ENCODE measurements at regions not wholly inside any gene's neighbourhood (a gene's known extent, or its start where the extent isn't known, plus 50 kb on each side); places are given as distances from the start of the nearest gene placed in this dataset.
"Not testable (repeated sequence)": the region's sequence is repeated elsewhere in the genome, so short reads cannot be mapped to it uniquely, and the experiment has no call there.

DNA sequence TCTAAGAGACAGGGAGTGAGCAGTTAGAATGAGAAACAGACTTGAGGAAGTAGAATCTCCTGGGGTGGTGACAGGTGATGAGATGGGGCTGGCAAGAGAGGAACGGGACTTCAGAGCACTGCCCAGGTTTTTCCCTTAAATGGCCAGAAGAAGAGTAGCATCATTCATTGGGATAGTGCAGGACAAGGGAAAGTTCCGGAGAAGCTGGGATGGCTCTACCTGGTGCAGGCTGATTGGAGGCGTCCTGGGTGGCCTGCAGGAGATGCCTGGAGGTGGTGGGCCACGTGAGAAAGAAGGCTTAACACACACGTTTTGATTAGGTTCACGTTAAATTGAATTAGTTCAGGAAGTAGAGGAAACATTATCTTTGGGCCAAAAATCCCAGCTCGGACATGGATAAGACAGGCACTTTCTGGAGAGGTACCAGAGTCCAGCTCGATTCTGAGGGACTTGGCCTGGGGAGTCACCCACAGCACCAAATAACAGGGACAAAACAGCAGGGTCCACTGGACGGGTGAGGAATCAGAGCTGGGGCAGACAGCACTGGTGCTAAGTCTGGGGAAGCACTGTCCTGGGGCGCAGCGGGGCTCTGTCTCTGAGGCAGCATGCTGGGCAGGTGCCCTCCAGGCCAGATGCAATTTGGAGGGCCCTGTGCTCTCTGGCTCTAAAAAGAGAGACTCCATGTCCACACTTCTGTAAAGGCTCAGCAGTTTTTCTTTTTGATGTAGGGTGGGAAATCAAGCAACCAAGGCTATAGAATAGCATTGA lies 512.3 kb upstream of the RAB6C start:
- no peak for DNase-seq

DNA sequence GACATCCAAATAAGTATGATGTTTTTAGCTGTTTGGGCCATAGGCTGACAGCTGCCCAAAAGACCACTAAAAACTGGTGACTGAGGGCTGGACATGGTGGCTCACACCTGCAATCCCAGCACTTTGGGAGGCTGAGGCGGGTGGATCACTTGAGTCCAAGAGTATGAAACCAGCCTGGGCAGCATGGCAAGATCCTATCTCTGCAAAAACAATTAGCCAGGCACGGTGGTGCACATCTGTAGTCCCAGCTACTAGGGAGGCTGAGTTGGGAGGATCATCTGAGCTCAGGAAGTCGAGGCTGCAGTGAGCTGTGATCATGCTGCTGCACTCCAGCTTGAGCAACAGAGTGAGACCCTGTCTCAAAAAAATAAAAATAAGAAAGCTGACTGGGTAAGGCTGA lies 511.5 kb upstream of the RAB6C start:
- no peak for DNase-seq

DNA sequence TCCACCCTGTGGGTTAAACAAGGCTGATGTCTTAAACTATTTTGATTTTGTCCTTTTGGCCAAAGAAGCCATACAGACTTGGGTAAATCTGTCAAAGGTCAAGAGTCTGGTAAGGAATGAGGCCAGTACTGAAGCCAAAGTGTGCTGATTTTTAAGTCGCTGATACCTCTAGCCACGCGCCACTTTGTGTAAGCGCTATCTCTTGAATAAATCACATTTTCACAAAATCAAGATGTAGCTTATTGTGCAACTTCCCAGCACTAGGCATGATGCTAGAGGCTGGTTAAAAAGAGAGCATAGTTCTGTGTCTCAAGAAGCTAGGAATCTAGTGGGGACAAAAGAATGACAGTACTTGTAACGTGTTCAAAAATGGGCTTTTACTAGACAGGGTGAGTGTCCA lies 510.6 kb upstream of the RAB6C start:
- no peak for DNase-seq

DNA sequence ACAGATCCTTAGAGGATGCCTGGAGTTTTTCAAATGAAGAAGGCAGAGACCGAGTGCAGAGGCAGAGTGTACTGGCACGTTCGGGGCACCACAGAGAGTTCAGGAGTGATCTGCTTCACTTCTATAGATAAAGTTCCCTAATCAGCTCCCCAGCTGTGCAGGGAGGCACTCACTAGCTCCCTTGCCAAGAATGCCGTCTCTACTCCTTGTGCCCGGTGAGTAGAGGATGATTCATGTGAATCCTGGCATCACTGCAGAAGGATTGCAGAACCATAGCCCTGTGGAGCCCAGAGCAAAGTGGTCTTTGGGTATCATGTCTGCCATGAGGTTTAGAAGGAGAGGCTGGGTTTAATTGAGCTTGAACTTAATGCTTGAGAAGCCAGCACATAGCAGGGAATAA lies 510.1 kb upstream of the RAB6C start:
- DNase-seq: no peak

DNA sequence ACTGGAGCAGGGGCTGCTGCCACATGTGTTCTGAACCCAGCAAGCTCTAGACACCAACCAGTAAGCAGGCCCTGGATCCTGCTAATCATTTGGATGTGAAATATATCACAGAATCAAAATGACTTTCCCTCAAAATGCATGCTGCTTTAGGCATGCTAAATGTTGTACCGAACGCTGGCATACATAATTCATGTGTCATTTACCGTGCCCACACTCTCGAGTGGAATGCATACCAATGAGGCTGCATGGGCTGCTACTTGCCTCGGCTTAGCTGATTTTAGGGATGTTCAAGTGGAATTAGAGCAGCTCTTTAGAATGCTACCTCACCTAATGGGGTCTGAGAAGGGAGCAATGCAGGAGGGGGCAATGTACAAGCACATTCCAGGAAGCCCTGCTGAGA lies 509.6 kb upstream of the RAB6C start:
- no peak for DNase-seq

DNA sequence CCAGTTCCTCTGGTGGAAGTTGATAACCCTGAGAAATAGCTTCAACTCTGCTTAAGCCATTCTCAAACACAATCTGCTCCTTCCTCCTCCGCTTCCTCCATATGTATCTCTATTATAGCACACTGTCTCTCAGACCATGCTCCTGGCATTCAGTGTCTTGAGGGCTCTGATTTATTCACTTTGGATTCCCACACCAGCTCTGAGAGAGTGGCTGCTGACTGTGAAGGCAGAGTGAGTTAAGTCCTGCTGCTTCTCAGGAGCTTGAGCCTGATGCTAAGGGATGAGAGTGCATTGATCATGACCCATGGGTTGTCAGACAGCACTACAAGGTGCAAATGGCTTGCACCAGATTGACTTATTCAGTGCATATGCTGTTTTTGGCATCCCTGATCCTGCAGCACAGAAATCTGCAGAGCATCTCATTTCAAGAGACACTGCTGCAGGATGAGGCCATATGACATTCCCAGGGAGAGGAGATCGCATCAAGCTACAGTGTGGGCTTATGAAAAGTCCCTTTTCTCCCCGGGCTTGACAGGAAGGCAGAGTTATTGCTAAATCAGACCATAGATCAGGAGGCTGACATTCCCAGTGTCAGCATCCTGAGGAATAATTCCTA lies 500.5 kb upstream of the RAB6C start:
- DNase-seq: no peak

DNA sequence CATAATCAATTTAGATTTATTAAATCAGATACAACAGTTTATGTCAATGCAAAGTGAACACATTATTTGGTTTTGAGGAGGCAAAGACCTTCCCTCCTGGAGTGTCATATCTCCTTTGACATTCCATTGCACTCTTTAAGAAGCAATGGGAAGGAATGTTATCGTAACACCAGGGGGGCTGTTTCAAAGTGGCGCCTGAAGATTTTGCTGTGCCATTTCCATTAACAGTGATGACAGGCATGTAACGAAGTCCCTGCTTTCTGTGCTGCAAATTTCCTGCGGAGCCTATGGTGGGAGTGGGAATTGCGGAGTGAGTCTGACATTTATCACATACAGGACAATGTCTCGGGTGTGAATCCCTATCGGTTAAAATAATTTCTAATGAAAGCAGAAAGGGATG lies 499.6 kb upstream of the RAB6C start:
- no peak for DNase-seq

DNA sequence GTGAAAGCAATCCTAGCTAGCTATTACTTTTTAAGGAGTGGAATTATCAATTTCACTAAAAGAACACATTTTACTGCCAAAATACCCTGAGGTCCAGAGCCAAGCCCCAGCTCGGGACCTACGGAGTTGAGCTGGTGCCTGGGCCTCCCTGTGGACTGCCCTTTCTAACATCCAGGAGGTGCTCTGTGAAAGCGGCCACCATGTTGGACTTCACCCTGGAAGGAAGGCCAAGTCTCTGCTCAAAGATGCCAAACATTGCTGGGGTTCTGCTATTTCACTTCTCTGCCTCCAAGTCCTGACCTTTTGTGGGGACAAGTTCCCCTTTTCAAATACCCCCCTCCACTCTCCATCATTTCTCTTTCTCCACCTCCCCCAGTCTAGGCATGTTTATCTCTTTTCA lies 498.7 kb upstream of the RAB6C start:
- DNase-seq: no peak

DNA sequence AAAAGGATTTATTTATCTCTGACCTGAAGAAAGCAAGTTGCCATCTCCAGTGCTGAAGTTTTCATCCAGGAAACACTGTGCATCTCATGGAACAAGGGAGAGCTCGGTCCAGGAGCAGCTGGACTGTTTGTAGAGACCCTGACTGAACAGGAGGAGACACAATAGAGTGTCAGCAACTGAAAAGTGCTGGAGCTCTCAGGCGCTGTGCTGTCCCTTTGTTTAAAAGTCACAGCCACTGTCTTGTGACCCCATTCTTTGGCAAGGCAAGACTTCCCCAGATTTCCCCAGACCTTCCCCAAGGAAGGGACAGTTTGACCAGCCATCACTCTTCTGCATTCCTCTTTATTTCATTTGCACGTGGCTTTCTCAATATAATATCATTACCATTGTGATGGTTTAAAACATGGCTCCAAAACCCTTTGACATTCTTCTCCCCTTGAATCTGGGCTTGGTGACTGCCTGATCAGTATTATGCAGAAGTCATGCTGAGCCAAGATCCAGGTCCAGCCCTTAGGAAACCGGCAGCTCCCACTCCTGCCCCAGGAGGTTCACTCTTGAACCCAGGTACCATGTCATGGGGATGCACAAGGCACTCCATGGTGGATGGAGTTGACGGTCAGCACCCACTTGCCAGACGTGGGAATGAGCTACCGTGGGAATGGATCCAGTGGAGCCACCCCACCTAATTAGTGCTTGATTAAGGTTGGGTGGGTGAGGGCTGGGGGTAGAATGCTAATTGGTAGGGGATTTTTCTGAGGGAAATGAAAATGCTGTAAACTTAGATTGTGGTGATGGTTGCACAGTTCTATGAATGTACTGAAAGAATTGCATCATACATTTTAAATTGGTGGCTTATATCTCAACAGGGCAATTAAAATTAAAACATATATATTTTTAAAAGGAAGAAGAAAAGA lies 497.9 kb upstream of the RAB6C start:
- DNase-seq: no peak

DNA sequence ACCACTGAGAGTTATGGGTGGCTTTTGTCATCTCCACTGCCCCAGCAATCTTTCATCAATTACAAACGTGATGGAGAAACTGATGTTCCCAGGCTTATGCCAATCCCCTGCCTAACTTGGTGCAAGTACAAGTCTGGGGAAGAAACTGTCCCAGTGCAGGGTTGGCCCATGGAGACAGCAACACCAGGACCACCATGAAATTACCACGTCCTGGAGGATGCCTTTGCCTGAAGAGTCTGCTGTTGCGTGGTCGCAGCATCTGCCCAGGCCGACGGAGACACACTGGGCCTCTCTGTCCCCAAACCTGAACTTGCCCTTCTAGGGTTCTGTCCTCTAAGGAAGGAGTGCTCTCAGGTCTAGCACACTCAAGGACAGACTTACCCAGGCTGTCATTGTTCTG lies 496.8 kb upstream of the RAB6C start:
- no peak for DNase-seq

DNA sequence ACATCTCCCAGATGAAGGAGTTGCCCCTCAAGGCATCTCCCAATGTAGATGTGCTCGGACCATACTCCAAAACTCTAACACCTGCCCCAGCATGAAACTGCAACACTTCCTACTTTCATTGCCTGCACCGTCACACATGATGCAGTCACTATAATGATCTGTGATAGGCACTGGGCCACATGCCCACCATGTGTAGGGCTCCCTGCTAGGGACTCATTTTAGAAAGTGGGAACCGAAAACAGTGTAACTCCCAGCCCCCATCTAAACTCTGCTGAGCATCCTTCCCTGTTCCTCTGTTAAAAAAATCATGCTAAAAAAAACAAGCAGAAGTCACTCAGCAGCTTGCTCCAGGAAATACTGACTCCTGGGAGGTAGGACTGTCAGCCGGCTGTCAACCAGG lies 496.1 kb upstream of the RAB6C start:
- no peak for DNase-seq

DNA sequence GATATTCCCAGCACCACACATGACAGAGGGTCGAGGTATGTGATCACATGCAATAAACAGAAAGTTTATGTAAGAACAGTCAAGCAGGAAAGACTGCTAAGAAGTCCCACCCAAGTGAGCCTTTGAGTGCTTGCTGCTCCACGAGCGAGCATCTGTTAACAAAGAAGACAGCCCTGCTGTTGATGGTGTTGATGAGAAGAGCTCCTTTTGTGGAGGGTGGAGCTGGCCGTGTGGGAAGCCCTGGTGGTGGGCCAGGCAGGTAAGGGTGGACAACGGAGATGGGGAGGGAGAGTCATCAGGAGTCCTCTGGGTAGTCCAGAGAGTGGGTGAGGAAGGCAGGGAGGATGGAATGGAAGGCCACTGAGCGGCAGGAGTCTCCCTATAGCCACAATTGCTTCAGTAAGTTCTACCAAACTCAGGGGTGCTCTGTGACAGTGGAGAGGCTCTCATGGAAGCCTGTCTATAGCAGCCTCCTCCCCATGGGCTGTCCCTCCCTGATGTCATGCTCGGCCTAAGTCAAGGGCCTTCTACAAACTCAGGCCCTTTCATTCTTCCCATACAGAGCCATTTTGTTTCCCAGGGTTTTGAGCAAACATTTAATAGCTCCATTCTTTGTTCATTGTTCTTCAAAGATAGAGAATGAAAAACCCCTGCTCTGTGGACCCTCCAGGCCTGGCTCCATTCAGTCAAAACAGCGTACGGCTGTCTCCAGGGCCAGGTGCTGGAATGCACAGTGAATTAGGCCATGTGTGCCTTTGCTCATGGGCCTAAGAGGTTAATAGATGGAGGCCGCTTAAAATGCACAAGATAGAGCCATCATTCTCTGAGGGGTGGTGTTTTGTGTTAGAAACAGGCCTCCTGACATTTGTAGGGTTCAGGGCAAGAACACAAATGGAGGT lies 494.2 kb upstream of the RAB6C start:
- DNase-seq: no peak

DNA sequence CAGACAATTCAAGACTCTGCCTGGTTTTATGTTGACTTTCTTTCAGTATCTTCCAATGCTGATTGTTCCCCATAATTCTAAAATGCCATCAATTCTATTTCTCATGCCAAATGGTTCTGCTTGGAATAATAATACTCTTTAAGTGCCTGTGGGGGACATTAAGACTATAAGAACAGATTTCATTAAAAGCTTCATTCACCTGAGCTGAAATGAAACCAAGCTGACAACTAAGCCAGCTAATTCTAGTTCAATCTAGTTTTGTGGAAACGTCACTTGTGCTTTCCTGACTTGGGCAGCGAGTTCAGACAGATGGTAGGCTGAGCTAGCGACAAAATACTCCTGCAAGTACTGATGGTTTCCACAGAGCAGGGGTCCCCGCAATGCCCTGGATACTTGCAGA lies 491.1 kb upstream of the RAB6C start:
- no peak for DNase-seq

DNA sequence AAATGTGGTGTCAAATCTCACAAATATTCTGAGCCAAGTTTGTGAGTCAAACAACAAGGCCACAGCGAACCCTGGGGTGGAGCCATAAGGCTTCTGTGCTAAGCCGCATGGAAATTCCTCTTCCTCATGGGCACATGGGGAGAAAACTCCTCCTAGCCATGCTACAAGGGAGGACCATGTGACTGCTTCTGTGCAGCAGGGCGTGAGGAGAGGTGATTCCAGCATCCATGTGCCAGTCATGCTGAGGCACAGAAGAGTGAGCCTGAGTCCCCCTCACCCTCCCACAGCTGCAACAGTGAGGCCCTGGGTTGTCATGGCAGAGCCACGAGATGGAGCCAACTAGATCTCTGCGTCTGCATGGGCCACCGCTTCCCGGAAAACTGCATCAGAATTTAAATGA lies 488.8 kb upstream of the RAB6C start:
- DNase-seq: no peak

DNA sequence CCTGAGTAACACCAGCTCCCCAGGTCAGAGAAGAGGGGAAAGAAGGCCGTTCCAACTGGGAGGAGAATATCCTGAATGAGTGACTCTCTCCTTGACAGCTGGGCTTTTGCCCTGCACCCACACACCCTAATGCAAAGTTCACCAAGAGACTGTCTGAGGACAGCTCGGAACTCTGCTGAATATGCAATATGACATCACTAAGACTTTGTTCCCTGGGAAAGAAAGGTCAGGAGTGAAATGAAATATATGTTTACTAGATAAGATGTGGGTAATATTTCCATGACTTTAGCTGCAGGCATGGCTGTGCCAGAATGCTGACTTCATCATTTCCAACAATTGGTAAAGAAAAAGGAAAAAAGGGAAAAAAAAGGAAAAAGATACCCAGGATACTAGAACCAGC lies 488.2 kb upstream of the RAB6C start:
- DNase-seq: no peak

DNA sequence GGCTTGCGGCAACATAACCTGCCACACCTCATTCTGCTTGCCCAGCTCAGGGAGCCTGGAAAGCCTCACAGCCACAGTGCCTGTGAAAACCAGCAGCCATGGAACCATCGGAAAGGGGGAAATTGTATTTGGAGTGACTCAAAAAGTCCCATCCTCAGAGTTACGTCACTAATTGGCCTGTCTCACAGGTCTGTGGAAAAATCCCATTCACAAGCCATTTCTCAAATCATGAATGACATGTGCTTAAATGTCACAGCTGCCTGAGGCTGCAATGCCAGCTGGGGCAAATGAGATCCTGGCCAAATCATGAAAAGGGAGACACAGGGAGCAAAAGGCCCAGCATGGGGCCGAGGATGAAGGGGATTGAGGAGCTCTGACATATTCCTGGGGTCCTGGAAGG lies 486.9 kb upstream of the RAB6C start:
- no peak for DNase-seq

DNA sequence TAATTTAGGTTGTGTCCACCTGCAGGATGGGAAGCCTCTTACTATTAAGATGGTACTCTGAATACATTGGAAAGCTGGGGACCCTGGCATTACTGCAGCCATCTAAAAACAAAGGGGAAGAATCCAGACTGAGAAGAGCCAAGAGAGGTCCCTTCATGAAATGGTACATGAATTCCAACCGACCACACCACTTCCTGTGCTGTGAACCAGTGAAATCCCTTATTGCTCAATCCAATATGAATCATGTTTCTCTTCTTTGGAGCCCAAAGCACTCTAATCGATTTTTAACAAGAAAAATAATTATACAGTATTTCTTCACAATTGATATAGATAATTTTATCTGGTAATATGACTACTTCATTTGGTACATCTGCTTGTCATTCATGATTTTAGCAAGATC lies 479.7 kb upstream of the RAB6C start:
- no peak for DNase-seq

DNA sequence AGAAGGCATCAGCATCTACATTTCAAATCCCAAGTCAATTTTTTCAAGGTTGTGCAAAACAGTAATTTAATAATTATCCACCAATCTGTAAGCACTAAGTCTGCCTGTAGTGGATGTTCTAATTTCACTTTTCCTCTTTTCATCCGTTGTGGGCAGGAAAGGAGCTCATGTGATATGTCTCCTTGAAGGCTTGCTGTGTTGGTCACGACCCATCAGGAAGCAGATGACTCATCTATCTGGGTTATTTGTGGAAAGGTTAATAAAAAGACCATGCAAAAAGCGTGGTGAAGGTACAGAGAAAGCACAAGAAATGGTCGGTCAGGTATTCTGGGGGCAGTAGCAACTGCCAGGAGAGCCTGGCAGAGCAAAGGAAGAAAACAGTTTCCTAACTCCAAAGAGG lies 476.7 kb upstream of the RAB6C start:
- DNase-seq: no peak

DNA sequence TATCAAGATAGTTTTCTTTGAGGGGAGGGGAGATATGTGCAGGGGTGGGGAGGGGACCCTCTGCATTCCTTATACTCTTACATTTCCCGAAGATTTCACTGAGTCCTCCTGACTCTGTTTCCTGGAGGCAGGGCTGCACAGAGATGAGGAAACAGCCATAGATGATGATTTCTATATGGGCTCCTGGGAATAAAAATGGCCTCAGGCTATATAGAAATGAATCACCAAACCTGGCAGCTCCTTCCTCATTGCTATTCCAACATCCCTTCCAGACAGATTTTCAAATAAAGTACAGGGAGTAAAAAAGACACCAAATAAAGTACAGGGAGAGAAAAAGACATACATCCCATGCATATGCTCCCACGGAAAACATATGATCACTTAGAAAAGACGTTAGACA lies 474.8 kb upstream of the RAB6C start:
- DNase-seq: no peak

DNA sequence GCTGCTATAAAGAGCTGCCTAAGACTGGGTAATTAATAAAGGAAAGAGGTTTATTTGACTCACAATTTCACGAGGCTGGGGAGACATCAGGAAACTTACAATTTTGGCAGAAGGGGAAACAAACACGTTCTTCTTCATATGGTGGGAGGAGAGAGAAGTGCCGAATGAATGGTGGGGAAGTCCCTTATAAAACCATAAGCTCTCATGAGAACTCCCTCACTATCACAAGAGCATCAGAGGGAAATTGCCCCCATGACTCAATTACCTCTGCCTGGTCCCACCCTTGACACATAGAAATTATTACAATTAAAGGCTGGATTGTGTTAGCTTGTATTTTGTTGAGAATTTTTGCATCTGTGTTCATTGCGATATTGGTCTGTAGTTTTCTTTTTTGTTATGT lies 460.5 kb upstream of the RAB6C start:
- no peak for DNase-seq

DNA sequence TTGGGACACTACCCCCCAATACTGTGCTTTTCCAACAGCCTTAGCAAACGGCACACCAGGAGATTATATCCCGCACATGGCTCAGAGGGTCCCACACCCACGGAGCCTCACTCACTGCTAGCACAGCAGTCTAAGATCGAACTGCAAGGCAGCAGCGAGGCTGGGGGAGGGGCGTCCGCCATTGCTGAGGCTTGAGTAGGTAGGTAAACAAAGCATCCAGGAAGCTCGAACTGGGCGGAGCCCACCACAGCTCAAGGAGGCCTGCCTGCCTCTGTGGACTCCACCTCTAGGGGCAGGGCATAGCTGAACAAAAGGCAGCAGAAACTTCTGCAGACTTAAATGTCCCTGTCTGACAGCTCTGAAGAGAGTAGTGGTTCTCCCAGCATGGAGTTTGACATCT lies 447.3 kb upstream of the RAB6C start:
- DNase-seq: not testable (repeated sequence)

DNA sequence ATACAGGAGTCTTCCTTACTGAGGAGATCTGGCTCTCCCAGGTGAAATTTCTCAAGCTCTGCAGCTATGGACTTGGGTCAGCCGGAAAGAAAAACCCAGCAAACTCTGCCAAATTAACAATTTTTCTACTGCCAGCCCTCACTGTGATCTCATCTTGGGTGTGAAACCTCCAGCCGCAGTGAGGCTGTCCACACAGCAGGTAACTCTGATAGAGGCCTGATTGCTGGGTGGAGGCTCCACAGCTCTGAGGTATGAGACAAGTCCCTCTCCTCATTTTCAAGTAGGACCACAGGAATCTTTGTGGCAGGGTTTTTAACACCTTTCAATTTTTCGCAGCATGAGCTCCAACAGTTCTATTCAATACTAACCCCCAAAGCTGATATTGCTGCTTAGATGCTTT lies 430.6 kb upstream of the RAB6C start:
- DNase-seq: no peak

DNA sequence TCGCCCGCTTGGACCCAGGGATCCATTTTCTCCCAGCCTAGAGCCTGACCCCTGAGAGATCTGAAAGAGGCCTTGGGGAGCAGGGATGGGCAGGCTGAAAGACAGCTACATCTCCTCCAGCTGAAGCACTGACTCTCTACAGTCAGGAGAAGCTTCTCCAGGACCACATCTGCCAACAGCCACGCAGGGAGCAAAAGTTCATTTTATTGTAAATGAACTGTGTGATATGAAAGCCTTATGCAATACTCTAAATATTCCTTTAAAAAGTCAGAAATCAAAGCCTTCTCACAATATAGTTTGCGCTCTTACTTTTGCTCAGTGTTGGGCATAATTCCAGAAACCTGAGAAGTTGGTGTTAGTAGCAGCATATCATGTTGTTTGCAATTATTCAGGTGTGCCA lies 428.9 kb upstream of the RAB6C start:
- DNase-seq: no peak

All from NCI-H345 (cell line).